GM23338 (cell line): ENCODE measurements at regions not wholly inside any gene's neighbourhood (a gene's known extent, or its start where the extent isn't known, plus 50 kb on each side); places are given as distances from the start of the nearest gene placed in this dataset.

Source experiments
- ATAC-seq: fragments of 200-7000 bp; cut with Tn5 transposase; 3 replicates; pipeline ENCODE4 v1.9.1; 2020
- DNase-seq: peaks from one replicate; pipeline ENCODE4 v3.0.0-alpha.2; 2015; ENCODE audit warnings: low spot score
- H2AFZ ChIP-seq: fragments of 200-600 bp; sonication (generic); 2 replicates; pipeline ENCODE4 v1.8.0; 2016; ENCODE audit warnings: antibody characterized with exemption, mild to moderate bottlenecking, moderate library complexity
- H3F3A ChIP-seq: fragments of 200-600 bp; sonication (generic); replicated peaks from 2 replicates; pipeline ENCODE4 v1.8.0; 2017; ENCODE audit warnings: antibody characterized with exemption, mixed run types, low read depth
- H3K27ac ChIP-seq: fragments of 200-600 bp; sonication (generic); 2 replicates; pipeline ENCODE4 v1.6.1; 2016; ENCODE audit warnings: low read depth
- H3K27me3 ChIP-seq: fragments of 200-600 bp; sonication (generic); 2 replicates; pipeline ENCODE4 v1.8.0; 2016; ENCODE audit warnings: mild to moderate bottlenecking, mixed run types, moderate library complexity; ENCODE audit not compliant: insufficient read depth
- H3K36me3 ChIP-seq: fragments of 200-600 bp; sonication (generic); 2 replicates; pipeline ENCODE4 v1.8.0; 2016; ENCODE audit warnings: mild to moderate bottlenecking; ENCODE audit not compliant: insufficient read depth
- H3K4me1 ChIP-seq: fragments of 200-600 bp; sonication (generic); 2 replicates; pipeline ENCODE4 v1.8.0; 2016; ENCODE audit warnings: mild to moderate bottlenecking, moderate library complexity; ENCODE audit not compliant: insufficient read depth
- H3K4me2 ChIP-seq: fragments of 200-600 bp; sonication (generic); 2 replicates; pipeline ENCODE4 v1.7.1; 2017; ENCODE audit warnings: mixed run types
- H3K4me3 ChIP-seq: fragments of 200-600 bp; sonication (generic); 2 replicates; pipeline ENCODE4 v1.6.1; 2016; ENCODE audit warnings: mixed run types
- H3K79me2 ChIP-seq: fragments of 200-600 bp; sonication (generic); replicated peaks from 2 replicates; pipeline ENCODE4 v1.8.0; 2017; ENCODE audit warnings: mild to moderate bottlenecking; ENCODE audit not compliant: insufficient read depth
- H3K9me2 ChIP-seq: fragments of 200-600 bp; sonication (generic); 2 replicates; pipeline ENCODE4 v1.8.0; 2017; ENCODE audit not compliant: insufficient read depth
- H4K20me1 ChIP-seq: fragments of 200-600 bp; sonication (generic); replicated peaks from 2 replicates; pipeline ENCODE4 v1.8.0; 2017; ENCODE audit warnings: mild to moderate bottlenecking; ENCODE audit not compliant: insufficient read depth
- H3K27ac Mint-ChIP-seq: 2 replicates; pipeline ENCODE4 v1.8.0; 2020; ENCODE audit warnings: inconsistent platforms, mild to moderate bottlenecking, moderate library complexity, mixed read lengths
- H3K27me3 Mint-ChIP-seq: 3 replicates; pipeline ENCODE4 v1.8.0; 2022; ENCODE audit warnings: low read depth, mild to moderate bottlenecking, moderate library complexity, mixed read lengths, inconsistent platforms; ENCODE audit not compliant: insufficient read depth, poor library complexity
- H3K36me3 Mint-ChIP-seq: 3 replicates; pipeline ENCODE4 v1.8.0; 2021; ENCODE audit warnings: low read depth, mild to moderate bottlenecking, inconsistent platforms, moderate library complexity, mixed read lengths
- H3K4me1 Mint-ChIP-seq: 3 replicates; pipeline ENCODE4 v1.8.0; 2020; ENCODE audit warnings: mild to moderate bottlenecking, inconsistent platforms, mixed read lengths
- H3K4me3 Mint-ChIP-seq: 3 replicates; pipeline ENCODE4 v1.8.0; 2021; ENCODE audit warnings: moderate library complexity, mild to moderate bottlenecking, inconsistent platforms, mixed read lengths
- H3K9me3 Mint-ChIP-seq: 3 replicates; pipeline ENCODE4 v1.8.0; 2020; ENCODE audit warnings: moderate library complexity, mild to moderate bottlenecking, inconsistent platforms, mixed read lengths
- CREB1 ChIP-seq: fragments of 250-450 bp; sonication (Bioruptor Pico); IDR thresholded peaks from 2 replicates; pipeline ENCODE4 v1.5.0; 2020; ENCODE audit warnings: low read depth, mild to moderate bottlenecking, moderate library complexity
- CTCF ChIP-seq, 2 experiments: fragments of 200-600 bp in 1 of 2; sonication (generic) in 1 of 2; conservative IDR thresholded peaks; 2 replicates each; pipeline versions ENCODE4 v1.5.1 to v1.6.1; 2016 to 2017; ENCODE audit warnings: antibody characterized with exemption in 2 of 2, low read depth in 2 of 2, mild to moderate bottlenecking in 2 of 2, moderate library complexity in 1 of 2
- EZH2 ChIP-seq: fragments of 200-600 bp; sonication (generic); IDR thresholded peaks from one replicate; pipeline ENCODE4 v1.8.0; 2017; ENCODE audit warnings: antibody characterized with exemption, mild to moderate bottlenecking, low read depth; ENCODE audit not compliant: unreplicated experiment
- EZH2phosphoT487 ChIP-seq: fragments of 200-600 bp; sonication (generic); IDR thresholded peaks from one replicate; pipeline ENCODE4 v1.8.1; 2018; ENCODE audit warnings: antibody characterized with exemption; ENCODE audit not compliant: unreplicated experiment
- JUNB ChIP-seq: IDR thresholded peaks from one replicate; pipeline ENCODE4 v1.6.1; 2016; ENCODE audit warnings: antibody characterized with exemption; ENCODE audit not compliant: unreplicated experiment
- POLR2AphosphoS5 ChIP-seq: IDR thresholded peaks from 2 replicates; pipeline ENCODE4 v1.6.1; 2016; ENCODE audit warnings: antibody characterized with exemption, low read depth
- STAT1 ChIP-seq: IDR thresholded peaks from one replicate; pipeline ENCODE4 v1.6.1; 2016; ENCODE audit warnings: antibody characterized with exemption; ENCODE audit not compliant: unreplicated experiment
- ZNF114 ChIP-seq: fragments of 250-450 bp; sonication (Bioruptor Pico); IDR thresholded peaks from 2 replicates; pipeline ENCODE4 v1.5.0; 2020; ENCODE audit warnings: mild to moderate bottlenecking, moderate library complexity
- ZNF331 ChIP-seq: fragments of 250-450 bp; sonication (Bioruptor Pico); IDR thresholded peaks from 2 replicates; pipeline ENCODE4 v1.5.0; 2020; ENCODE audit warnings: low read depth, mild to moderate bottlenecking, moderate library complexity
- TF ChIP-seq, protein P1 (sequence below): fragments of 250-450 bp; sonication (Bioruptor Pico); IDR thresholded peaks from 2 replicates; pipeline ENCODE4 v1.5.0; 2020; ENCODE audit warnings: mild to moderate bottlenecking, moderate library complexity
- TF ChIP-seq, protein P2 (sequence below): IDR thresholded peaks from 2 replicates; pipeline ENCODE4 v1.6.1; 2016; ENCODE audit warnings: antibody characterized with exemption

DNA sequence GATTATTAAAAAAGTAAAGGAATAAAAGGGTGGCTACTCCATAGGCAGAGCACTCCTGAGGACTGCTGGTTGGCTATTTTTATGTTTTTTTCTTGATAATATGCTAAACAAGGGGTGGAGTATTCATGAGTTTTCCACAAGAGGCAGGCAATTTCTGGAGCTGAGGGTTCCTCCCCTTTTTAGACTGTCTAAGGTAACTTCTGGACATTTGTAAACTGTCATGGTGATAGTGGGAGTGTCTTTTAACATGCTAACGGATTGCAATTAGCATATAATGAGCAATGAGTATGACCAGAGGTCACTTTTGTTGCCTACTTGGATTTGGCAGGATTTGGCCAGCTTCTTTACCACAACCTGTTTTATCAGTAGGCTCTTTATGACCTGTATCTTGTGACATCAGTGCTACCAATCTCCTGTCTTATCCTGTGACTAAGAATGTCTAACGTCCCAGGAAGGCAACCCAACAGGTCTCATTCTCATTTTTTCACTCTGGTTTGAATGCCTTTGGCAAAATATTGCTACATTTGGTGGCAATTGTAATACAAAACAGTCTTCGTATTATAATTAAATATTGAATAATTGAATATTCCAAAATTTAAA lies 587.8 kb upstream of the POM121L12 start (continued):
- TF ChIP-seq, protein P1, sequence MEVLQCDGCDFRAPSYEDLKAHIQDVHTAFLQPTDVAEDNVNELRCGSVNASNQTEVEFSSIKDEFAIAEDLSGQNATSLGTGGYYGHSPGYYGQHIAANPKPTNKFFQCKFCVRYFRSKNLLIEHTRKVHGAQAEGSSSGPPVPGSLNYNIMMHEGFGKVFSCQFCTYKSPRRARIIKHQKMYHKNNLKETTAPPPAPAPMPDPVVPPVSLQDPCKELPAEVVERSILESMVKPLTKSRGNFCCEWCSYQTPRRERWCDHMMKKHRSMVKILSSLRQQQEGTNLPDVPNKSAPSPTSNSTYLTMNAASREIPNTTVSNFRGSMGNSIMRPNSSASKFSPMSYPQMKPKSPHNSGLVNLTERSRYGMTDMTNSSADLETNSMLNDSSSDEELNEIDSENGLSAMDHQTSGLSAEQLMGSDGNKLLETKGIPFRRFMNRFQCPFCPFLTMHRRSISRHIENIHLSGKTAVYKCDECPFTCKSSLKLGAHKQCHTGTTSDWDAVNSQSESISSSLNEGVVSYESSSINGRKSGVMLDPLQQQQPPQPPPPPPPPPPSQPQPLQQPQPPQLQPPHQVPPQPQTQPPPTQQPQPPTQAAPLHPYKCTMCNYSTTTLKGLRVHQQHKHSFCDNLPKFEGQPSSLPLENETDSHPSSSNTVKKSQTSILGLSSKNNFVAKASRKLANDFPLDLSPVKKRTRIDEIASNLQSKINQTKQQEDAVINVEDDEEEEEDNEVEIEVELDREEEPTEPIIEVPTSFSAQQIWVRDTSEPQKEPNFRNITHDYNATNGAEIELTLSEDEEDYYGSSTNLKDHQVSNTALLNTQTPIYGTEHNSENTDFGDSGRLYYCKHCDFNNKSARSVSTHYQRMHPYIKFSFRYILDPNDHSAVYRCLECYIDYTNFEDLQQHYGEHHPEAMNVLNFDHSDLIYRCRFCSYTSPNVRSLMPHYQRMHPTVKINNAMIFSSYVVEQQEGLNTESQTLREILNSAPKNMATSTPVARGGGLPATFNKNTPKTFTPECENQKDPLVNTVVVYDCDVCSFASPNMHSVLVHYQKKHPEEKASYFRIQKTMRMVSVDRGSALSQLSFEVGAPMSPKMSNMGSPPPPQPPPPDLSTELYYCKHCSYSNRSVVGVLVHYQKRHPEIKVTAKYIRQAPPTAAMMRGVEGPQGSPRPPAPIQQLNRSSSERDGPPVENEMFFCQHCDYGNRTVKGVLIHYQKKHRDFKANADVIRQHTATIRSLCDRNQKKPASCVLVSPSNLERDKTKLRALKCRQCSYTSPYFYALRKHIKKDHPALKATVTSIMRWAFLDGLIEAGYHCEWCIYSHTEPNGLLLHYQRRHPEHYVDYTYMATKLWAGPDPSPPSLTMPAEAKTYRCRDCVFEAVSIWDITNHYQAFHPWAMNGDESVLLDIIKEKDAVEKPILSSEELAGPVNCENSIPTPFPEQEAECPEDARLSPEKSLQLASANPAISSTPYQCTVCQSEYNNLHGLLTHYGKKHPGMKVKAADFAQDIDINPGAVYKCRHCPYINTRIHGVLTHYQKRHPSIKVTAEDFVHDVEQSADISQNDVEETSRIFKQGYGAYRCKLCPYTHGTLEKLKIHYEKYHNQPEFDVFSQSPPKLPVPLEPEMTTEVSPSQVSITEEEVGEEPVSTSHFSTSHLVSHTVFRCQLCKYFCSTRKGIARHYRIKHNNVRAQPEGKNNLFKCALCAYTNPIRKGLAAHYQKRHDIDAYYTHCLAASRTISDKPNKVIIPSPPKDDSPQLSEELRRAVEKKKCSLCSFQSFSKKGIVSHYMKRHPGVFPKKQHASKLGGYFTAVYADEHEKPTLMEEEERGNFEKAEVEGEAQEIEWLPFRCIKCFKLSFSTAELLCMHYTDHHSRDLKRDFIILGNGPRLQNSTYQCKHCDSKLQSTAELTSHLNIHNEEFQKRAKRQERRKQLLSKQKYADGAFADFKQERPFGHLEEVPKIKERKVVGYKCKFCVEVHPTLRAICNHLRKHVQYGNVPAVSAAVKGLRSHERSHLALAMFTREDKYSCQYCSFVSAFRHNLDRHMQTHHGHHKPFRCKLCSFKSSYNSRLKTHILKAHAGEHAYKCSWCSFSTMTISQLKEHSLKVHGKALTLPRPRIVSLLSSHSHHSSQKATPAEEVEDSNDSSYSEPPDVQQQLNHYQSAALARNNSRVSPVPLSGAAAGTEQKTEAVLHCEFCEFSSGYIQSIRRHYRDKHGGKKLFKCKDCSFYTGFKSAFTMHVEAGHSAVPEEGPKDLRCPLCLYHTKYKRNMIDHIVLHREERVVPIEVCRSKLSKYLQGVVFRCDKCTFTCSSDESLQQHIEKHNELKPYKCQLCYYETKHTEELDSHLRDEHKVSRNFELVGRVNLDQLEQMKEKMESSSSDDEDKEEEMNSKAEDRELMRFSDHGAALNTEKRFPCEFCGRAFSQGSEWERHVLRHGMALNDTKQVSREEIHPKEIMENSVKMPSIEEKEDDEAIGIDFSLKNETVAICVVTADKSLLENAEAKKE (CRISPR knock-in tag), result no peak
- TF ChIP-seq STAT1 (no peak), ZNF331 (CRISPR knock-in tag) (no peak)
- TF ChIP-seq, protein P2, sequence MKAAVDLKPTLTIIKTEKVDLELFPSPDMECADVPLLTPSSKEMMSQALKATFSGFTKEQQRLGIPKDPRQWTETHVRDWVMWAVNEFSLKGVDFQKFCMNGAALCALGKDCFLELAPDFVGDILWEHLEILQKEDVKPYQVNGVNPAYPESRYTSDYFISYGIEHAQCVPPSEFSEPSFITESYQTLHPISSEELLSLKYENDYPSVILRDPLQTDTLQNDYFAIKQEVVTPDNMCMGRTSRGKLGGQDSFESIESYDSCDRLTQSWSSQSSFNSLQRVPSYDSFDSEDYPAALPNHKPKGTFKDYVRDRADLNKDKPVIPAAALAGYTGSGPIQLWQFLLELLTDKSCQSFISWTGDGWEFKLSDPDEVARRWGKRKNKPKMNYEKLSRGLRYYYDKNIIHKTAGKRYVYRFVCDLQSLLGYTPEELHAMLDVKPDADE, result no peak

GRCh38 chr7:52436278-52436677 lies 599.2 kb upstream of the POM121L12 start:
- no peaks in the 10 kb centered on the region for H3K27me3 Mint-ChIP-seq
- H3K4me1 Mint-ChIP-seq, result no peaks in the 10 kb centered on the region
- no peak overlapping the region for H3K27ac Mint-ChIP-seq
- Histone ChIP-seq H3K27me3 (no peaks in the 10 kb centered on the region), H2AFZ (peak overlapping the region; percentile 3; the same call in 1 of the 2 replicates), H4K20me1 (no peaks in the 10 kb centered on the region), H3K9me2 (no peaks in the 10 kb centered on the region), H3K4me1 (no peaks in the 10 kb centered on the region), H3K27ac (no peak overlapping the region), H3F3A (no peaks in the 10 kb centered on the region), H3K79me2 (no peaks in the 10 kb centered on the region), H3K4me3 (no peak overlapping the region), H3K4me2 (no peak overlapping the region), H3K36me3 (no peaks in the 10 kb centered on the region)
- peaks cover 7% of the 10 kb centered on the region; the same call in 2 of the 3 replicates for H3K9me3 Mint-ChIP-seq
- ATAC-seq, result no peak
- no peak overlapping the region for H3K4me3 Mint-ChIP-seq
- peaks cover 6% of the 10 kb centered on the region; the same call in 2 of the 3 replicates for H3K36me3 Mint-ChIP-seq
- no peak for DNase-seq
- TF ChIP-seq ZNF114 (CRISPR knock-in tag), result no peak
- no peak for TF ChIP-seq EZH2phosphoT487
- TF ChIP-seq CTCF (conservative IDR thresholded peaks at IDR 0.05; ENCODE audit: low read depth in 2 of 2), result no peak
- no peak for TF ChIP-seq POLR2AphosphoS5
- TF ChIP-seq ZNF331 (CRISPR knock-in tag), result no peak
- TF ChIP-seq CREB1, result no peak
- TF ChIP-seq, protein P2, result no peak
- TF ChIP-seq EZH2, result no peak
- no peak for TF ChIP-seq JUNB
